CD4-positive, alpha-beta T cell treated with Interleukin-6 at 100 ng/mL for 8 hours (primary cell): ENCODE measurements at regions not wholly inside any gene's neighbourhood (a gene's known extent, or its start where the extent isn't known, plus 50 kb on each side); places are given as distances from the start of the nearest gene placed in this dataset.
"Not testable (repeated sequence)": the region's sequence is repeated elsewhere in the genome, so short reads cannot be mapped to it uniquely, and the experiment has no call there.

Experiments used
- DNase-seq: peaks from one replicate; pipeline ENCODE4 v3.0.0-alpha.2; 2020; ENCODE audit warnings: mixed read lengths, low spot score

GRCh38 chr7:98728555-98728954 lies 111.5 kb downstream of the NPTX2 start:
- DNase-seq = no peak

GRCh38 chr7:98729121-98729520 lies 112.0 kb downstream of the NPTX2 start:
- DNase-seq = no peak

GRCh38 chr7:98730326-98730725 lies 113.2 kb downstream of the NPTX2 start:
- no peak for DNase-seq

- DNase-seq = no peak
Measured at GRCh38 chr7:98731651-98732050, 114.6 kb downstream of the NPTX2 start.

GRCh38 chr7:98733036-98733435 lies 116.0 kb downstream of the NPTX2 start:
- DNase-seq = no peak

- DNase-seq = no peak
Measured at GRCh38 chr7:98735801-98736200, 118.7 kb downstream of the NPTX2 start.

GRCh38 chr7:98736461-98736860 lies 119.4 kb downstream of the NPTX2 start:
- not testable (repeated sequence) for DNase-seq

- DNase-seq = no peak
Measured at GRCh38 chr7:98737176-98737575, 120.1 kb downstream of the NPTX2 start.

- DNase-seq = no peak
Measured at GRCh38 chr7:98740643-98741042, 123.6 kb downstream of the NPTX2 start.

GRCh38 chr7:98745722-98746318 lies 124.0 kb downstream of the TMEM130 start:
- peak; percentile 40 for DNase-seq

- no peak for DNase-seq
Measured at GRCh38 chr7:98748090-98748489, 121.7 kb downstream of the TMEM130 start.

GRCh38 chr7:98753176-98753575 lies 116.6 kb downstream of the TMEM130 start:
- DNase-seq = no peak

GRCh38 chr7:98753989-98754479 lies 115.8 kb downstream of the TMEM130 start:
- DNase-seq = no peak

GRCh38 chr7:98755138-98755898 lies 114.5 kb downstream of the TMEM130 start:
- DNase-seq = no peak

- no peak for DNase-seq
Measured at GRCh38 chr7:98758157-98758556, 111.7 kb downstream of the TMEM130 start.

GRCh38 chr7:98760201-98760651 lies 109.6 kb downstream of the TMEM130 start:
- no peak for DNase-seq

GRCh38 chr7:98761225-98761624 lies 108.6 kb downstream of the TMEM130 start:
- DNase-seq = no peak

GRCh38 chr7:98762620-98763019 lies 107.2 kb downstream of the TMEM130 start:
- no peak for DNase-seq

- no peak for DNase-seq
Measured at GRCh38 chr7:98763441-98763840, 106.4 kb downstream of the TMEM130 start.

GRCh38 chr7:98764946-98765345 lies 104.9 kb downstream of the TMEM130 start:
- no peak for DNase-seq

- not testable (repeated sequence) for DNase-seq
Measured at GRCh38 chr7:98770085-98770484, 99.7 kb downstream of the TMEM130 start.

- no peak for DNase-seq
Measured at GRCh38 chr7:98771519-98771918, 98.3 kb downstream of the TMEM130 start.

GRCh38 chr7:98771941-98772603 lies 97.7 kb downstream of the TMEM130 start:
- no peak for DNase-seq
